Panc1 (cell line): ENCODE measurements at regions not wholly inside any gene's neighbourhood (a gene's known extent, or its start where the extent isn't known, plus 50 kb on each side); places are given as distances from the start of the nearest gene placed in this dataset.

Experiments
- REST ChIP-seq, 2 experiments: IDR thresholded peaks; 2 replicates each; pipeline ENCODE4 v1.6.1; 2011 to 2012; ENCODE audit warnings: low read depth in 2 of 2, control low read depth in 1 of 2, low read length in 1 of 2, mild to moderate bottlenecking in 1 of 2, moderate library complexity in 1 of 2; ENCODE audit not compliant: insufficient read depth in 1 of 2
- TF ChIP-seq, protein P1 (sequence below): fragments of 450-650 bp; IDR thresholded peaks from 2 replicates; pipeline ENCODE4 v1.5.1; 2017; ENCODE audit warnings: mild to moderate bottlenecking

DNA sequence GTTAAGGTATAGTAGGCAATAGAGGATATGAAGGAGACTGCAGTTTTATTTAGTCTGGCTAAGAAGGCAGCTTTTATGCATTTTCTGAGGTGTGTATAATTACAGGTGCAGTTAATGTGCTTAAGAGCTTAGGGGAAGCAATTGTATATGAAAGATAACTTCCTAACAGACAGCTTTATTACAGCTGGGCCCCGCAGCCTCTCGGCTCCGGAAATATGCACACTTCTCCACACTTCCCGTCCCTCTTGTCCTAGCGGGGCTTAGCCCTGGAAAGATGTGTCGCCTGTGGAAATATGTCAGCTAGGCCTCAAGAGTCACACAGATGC, 178.4 kb upstream of the ARID1B start:
- TF ChIP-seq, protein P1, sequence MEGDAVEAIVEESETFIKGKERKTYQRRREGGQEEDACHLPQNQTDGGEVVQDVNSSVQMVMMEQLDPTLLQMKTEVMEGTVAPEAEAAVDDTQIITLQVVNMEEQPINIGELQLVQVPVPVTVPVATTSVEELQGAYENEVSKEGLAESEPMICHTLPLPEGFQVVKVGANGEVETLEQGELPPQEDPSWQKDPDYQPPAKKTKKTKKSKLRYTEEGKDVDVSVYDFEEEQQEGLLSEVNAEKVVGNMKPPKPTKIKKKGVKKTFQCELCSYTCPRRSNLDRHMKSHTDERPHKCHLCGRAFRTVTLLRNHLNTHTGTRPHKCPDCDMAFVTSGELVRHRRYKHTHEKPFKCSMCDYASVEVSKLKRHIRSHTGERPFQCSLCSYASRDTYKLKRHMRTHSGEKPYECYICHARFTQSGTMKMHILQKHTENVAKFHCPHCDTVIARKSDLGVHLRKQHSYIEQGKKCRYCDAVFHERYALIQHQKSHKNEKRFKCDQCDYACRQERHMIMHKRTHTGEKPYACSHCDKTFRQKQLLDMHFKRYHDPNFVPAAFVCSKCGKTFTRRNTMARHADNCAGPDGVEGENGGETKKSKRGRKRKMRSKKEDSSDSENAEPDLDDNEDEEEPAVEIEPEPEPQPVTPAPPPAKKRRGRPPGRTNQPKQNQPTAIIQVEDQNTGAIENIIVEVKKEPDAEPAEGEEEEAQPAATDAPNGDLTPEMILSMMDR: no peak
- TF ChIP-seq REST (IDR thresholded peaks at IDR 0.05; ENCODE audit: insufficient read depth in 1 of 2, low read depth in 2 of 2, low read length in 1 of 2): no peak
